ENCODE measurements at regions not wholly inside any gene's neighbourhood (a gene's known extent, or its start where the extent isn't known, plus 50 kb on each side); places are given as distances from the start of the nearest gene placed in this dataset.

GRCh38 chr6:81633391-81633790, 119.1 kb downstream of the TENT5A start:
- no peaks in the 10 kb centered on the region for H3K4me1 ChIP-seq (ENCODE audit: control insufficient read depth, insufficient read depth, low read length)
- no peaks in the 10 kb centered on the region for H3K36me3 ChIP-seq (ENCODE audit: control insufficient read depth, insufficient read depth, low read length)
- H3K27ac ChIP-seq (ENCODE audit: insufficient read depth, low read depth, low read length, poor library complexity, severe bottlenecking) = no peak overlapping the region
- H3K27me3 ChIP-seq (ENCODE audit: control insufficient read depth, insufficient read depth, low read length, poor library complexity, severe bottlenecking) = no peaks in the 10 kb centered on the region
- no peaks in the 10 kb centered on the region for H3K9me3 ChIP-seq (ENCODE audit: control insufficient read depth, low read length)
- H3K4me3 ChIP-seq (ENCODE audit: insufficient read depth, low read depth, low read length) = no peak overlapping the region

GRCh38 chr6:81630719-81631118, 121.8 kb downstream of the TENT5A start:
- H3K4me3 ChIP-seq (ENCODE audit: insufficient read depth, low read depth, low read length) = no peak overlapping the region
- no peak overlapping the region for H3K27ac ChIP-seq (ENCODE audit: insufficient read depth, low read depth, low read length, poor library complexity, severe bottlenecking)
- WGBS, 2 experiments = 91 to 93% methylated on average over 1 of the region's 1 CpG
- no peaks in the 10 kb centered on the region for H3K9me3 ChIP-seq (ENCODE audit: control insufficient read depth, low read length)
- no peaks in the 10 kb centered on the region for H3K27me3 ChIP-seq (ENCODE audit: control insufficient read depth, insufficient read depth, low read length, poor library complexity, severe bottlenecking)
- H3K36me3 ChIP-seq (ENCODE audit: control insufficient read depth, insufficient read depth, low read length) = no peaks in the 10 kb centered on the region
- no peaks in the 10 kb centered on the region for H3K4me1 ChIP-seq (ENCODE audit: control insufficient read depth, insufficient read depth, low read length)

GRCh38 chr6:81625216-81625615, 127.3 kb downstream of the TENT5A start:
- Histone ChIP-seq H3K9me3 (ENCODE audit: control insufficient read depth, low read length) (no peaks in the 10 kb centered on the region), H3K36me3 (ENCODE audit: control insufficient read depth, insufficient read depth, low read length) (no peaks in the 10 kb centered on the region), H3K4me3 (ENCODE audit: insufficient read depth, low read depth, low read length) (no peak overlapping the region), H3K4me1 (ENCODE audit: control insufficient read depth, insufficient read depth, low read length) (no peaks in the 10 kb centered on the region), H3K27me3 (ENCODE audit: control insufficient read depth, insufficient read depth, low read length, poor library complexity, severe bottlenecking) (no peaks in the 10 kb centered on the region), H3K27ac (ENCODE audit: insufficient read depth, low read depth, low read length, poor library complexity, severe bottlenecking) (no peak overlapping the region)
- 94 to 100% methylated on average over 1 of the region's 1 CpG for whole genome bisulfite sequencing, 2 experiments

GRCh38 chr6:81624453-81624852, 128.0 kb downstream of the TENT5A start:
- 90 to 100% methylated on average over 1 of the region's 1 CpG for WGBS, 2 experiments
- Histone ChIP-seq H3K27ac (ENCODE audit: insufficient read depth, low read depth, low read length, poor library complexity, severe bottlenecking) (no peak overlapping the region), H3K27me3 (ENCODE audit: control insufficient read depth, insufficient read depth, low read length, poor library complexity, severe bottlenecking) (no peaks in the 10 kb centered on the region), H3K36me3 (ENCODE audit: control insufficient read depth, insufficient read depth, low read length) (no peaks in the 10 kb centered on the region), H3K4me3 (ENCODE audit: insufficient read depth, low read depth, low read length) (no peak overlapping the region), H3K4me1 (ENCODE audit: control insufficient read depth, insufficient read depth, low read length) (no peaks in the 10 kb centered on the region), H3K9me3 (ENCODE audit: control insufficient read depth, low read length) (no peaks in the 10 kb centered on the region)

GRCh38 chr6:81623106-81623759, 129.2 kb downstream of the TENT5A start:
- H3K27ac ChIP-seq (ENCODE audit: insufficient read depth, low read depth, low read length, poor library complexity, severe bottlenecking) = no peak overlapping the region
- H3K4me3 ChIP-seq (ENCODE audit: insufficient read depth, low read depth, low read length) = no peak overlapping the region
- H3K36me3 ChIP-seq (ENCODE audit: control insufficient read depth, insufficient read depth, low read length) = no peaks in the 10 kb centered on the region
- H3K4me1 ChIP-seq (ENCODE audit: control insufficient read depth, insufficient read depth, low read length) = no peaks in the 10 kb centered on the region
- no peaks in the 10 kb centered on the region for H3K27me3 ChIP-seq (ENCODE audit: control insufficient read depth, insufficient read depth, low read length, poor library complexity, severe bottlenecking)
- H3K9me3 ChIP-seq (ENCODE audit: control insufficient read depth, low read length) = no peaks in the 10 kb centered on the region

- no peaks in the 10 kb centered on the region for H3K27me3 ChIP-seq (ENCODE audit: control insufficient read depth, insufficient read depth, low read length, poor library complexity, severe bottlenecking)
- no peaks in the 10 kb centered on the region for H3K36me3 ChIP-seq (ENCODE audit: control insufficient read depth, insufficient read depth, low read length)
- no peak overlapping the region for H3K27ac ChIP-seq (ENCODE audit: insufficient read depth, low read depth, low read length, poor library complexity, severe bottlenecking)
- H3K9me3 ChIP-seq (ENCODE audit: control insufficient read depth, low read length) = no peaks in the 10 kb centered on the region
- no peaks in the 10 kb centered on the region for H3K4me1 ChIP-seq (ENCODE audit: control insufficient read depth, insufficient read depth, low read length)
- WGBS, 2 experiments = 91 to 93% methylated on average over 2 of the region's 2 CpGs
- no peak overlapping the region for H3K4me3 ChIP-seq (ENCODE audit: insufficient read depth, low read depth, low read length)
Observed at GRCh38 chr6:81621816-81622395, 130.6 kb downstream of the TENT5A start.

GRCh38 chr6:81614292-81614691, 138.2 kb downstream of the TENT5A start:
- Histone ChIP-seq H3K27ac (ENCODE audit: insufficient read depth, low read depth, low read length, poor library complexity, severe bottlenecking) (no peak overlapping the region), H3K27me3 (ENCODE audit: control insufficient read depth, insufficient read depth, low read length, poor library complexity, severe bottlenecking) (no peaks in the 10 kb centered on the region), H3K4me3 (ENCODE audit: insufficient read depth, low read depth, low read length) (no peak overlapping the region), H3K9me3 (ENCODE audit: control insufficient read depth, low read length) (no peaks in the 10 kb centered on the region), H3K4me1 (ENCODE audit: control insufficient read depth, insufficient read depth, low read length) (no peaks in the 10 kb centered on the region), H3K36me3 (ENCODE audit: control insufficient read depth, insufficient read depth, low read length) (no peaks in the 10 kb centered on the region)
- WGBS, 2 experiments = 60 to 75% methylated on average over 1 of the region's 1 CpG

GRCh38 chr6:81613606-81614005, 138.9 kb downstream of the TENT5A start:
- WGBS, 2 experiments = 88 to 100% methylated on average over 1 of the region's 1 CpG
- Histone ChIP-seq H3K27me3 (ENCODE audit: control insufficient read depth, insufficient read depth, low read length, poor library complexity, severe bottlenecking) (no peaks in the 10 kb centered on the region), H3K36me3 (ENCODE audit: control insufficient read depth, insufficient read depth, low read length) (no peaks in the 10 kb centered on the region), H3K27ac (ENCODE audit: insufficient read depth, low read depth, low read length, poor library complexity, severe bottlenecking) (no peak overlapping the region), H3K9me3 (ENCODE audit: control insufficient read depth, low read length) (no peaks in the 10 kb centered on the region), H3K4me3 (ENCODE audit: insufficient read depth, low read depth, low read length) (no peak overlapping the region), H3K4me1 (ENCODE audit: control insufficient read depth, insufficient read depth, low read length) (no peaks in the 10 kb centered on the region)

GRCh38 chr6:81612136-81612535, 140.3 kb downstream of the TENT5A start:
- 89 to 99% methylated on average over 4 of the region's 4 CpGs for WGBS, 2 experiments
- Histone ChIP-seq H3K27me3 (ENCODE audit: control insufficient read depth, insufficient read depth, low read length, poor library complexity, severe bottlenecking) (no peaks in the 10 kb centered on the region), H3K4me1 (ENCODE audit: control insufficient read depth, insufficient read depth, low read length) (no peaks in the 10 kb centered on the region), H3K4me3 (ENCODE audit: insufficient read depth, low read depth, low read length) (no peak overlapping the region), H3K36me3 (ENCODE audit: control insufficient read depth, insufficient read depth, low read length) (no peaks in the 10 kb centered on the region), H3K9me3 (ENCODE audit: control insufficient read depth, low read length) (no peaks in the 10 kb centered on the region), H3K27ac (ENCODE audit: insufficient read depth, low read depth, low read length, poor library complexity, severe bottlenecking) (no peak overlapping the region)

GRCh38 chr6:81609736-81610135, 142.7 kb downstream of the TENT5A start:
- Histone ChIP-seq H3K4me3 (ENCODE audit: insufficient read depth, low read depth, low read length) (no peak overlapping the region), H3K4me1 (ENCODE audit: control insufficient read depth, insufficient read depth, low read length) (no peaks in the 10 kb centered on the region), H3K27ac (ENCODE audit: insufficient read depth, low read depth, low read length, poor library complexity, severe bottlenecking) (no peak overlapping the region), H3K27me3 (ENCODE audit: control insufficient read depth, insufficient read depth, low read length, poor library complexity, severe bottlenecking) (no peaks in the 10 kb centered on the region), H3K36me3 (ENCODE audit: control insufficient read depth, insufficient read depth, low read length) (no peaks in the 10 kb centered on the region), H3K9me3 (ENCODE audit: control insufficient read depth, low read length) (no peaks in the 10 kb centered on the region)

- Histone ChIP-seq H3K36me3 (ENCODE audit: control insufficient read depth, insufficient read depth, low read length) (no peaks in the 10 kb centered on the region), H3K27ac (ENCODE audit: insufficient read depth, low read depth, low read length, poor library complexity, severe bottlenecking) (no peak overlapping the region), H3K27me3 (ENCODE audit: control insufficient read depth, insufficient read depth, low read length, poor library complexity, severe bottlenecking) (no peaks in the 10 kb centered on the region), H3K4me1 (ENCODE audit: control insufficient read depth, insufficient read depth, low read length) (no peaks in the 10 kb centered on the region), H3K4me3 (ENCODE audit: insufficient read depth, low read depth, low read length) (no peak overlapping the region), H3K9me3 (ENCODE audit: control insufficient read depth, low read length) (no peaks in the 10 kb centered on the region)
- 91 to 95% methylated on average over 1 to 2 of the region's 2 CpGs for WGBS, 2 experiments
Observed at GRCh38 chr6:81608776-81609175, 143.7 kb downstream of the TENT5A start.
